ENCODE measurements at regions not wholly inside any gene's neighbourhood (a gene's known extent, or its start where the extent isn't known, plus 50 kb on each side); places are given as distances from the start of the nearest gene placed in this dataset.

DNA sequence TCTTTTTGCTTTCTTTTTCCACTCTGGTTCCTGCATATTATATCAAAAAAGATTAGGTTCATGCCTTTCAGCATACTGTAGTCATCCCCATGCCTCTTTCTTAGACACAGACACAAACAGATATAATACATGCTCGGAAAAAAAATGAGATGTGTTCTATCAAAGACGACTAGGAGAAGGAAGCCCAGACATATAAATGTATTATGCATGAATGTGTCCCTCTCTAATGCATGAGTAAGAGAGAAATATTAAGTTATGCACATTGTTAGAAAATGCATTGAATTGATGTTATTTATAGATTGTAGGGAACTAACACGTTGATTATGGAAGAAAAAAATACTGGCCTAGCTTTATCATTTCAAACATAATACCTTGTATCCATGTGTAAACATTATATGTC is 252.4 kb upstream of the BCHE start:
- no peak for TF ChIP-seq EZH2 (IDR thresholded peaks at IDR 0.05; ENCODE audit: borderline replicate concordance, insufficient read depth, low read depth, low read length, poor library complexity, severe bottlenecking)
- TF ChIP-seq CTCF (IDR thresholded peaks at IDR 0.05), result no peak
